Anterior cingulate cortex (tissue), 58 donors: ENCODE measurements at regions not wholly inside any gene's neighbourhood (a gene's known extent, or its start where the extent isn't known, plus 50 kb on each side); places are given as distances from the start of the nearest gene placed in this dataset.

Experiments used
- DNase-seq, 58 donors: peaks; one replicate each; lab custom pipeline; 2025; lab: John Stamatoyannopoulos, UW

- no peak for DNase-seq
These were observed 251.4 kb upstream of the MANEA start for GRCh38 chr6:95325916-95326315.

- no peak for DNase-seq
These were observed 249.1 kb upstream of the MANEA start for GRCh38 chr6:95328231-95328630.

- no peak for DNase-seq
These were observed 225.1 kb upstream of the MANEA start for GRCh38 chr6:95352064-95352795.

GRCh38 chr6:95354551-95354950 is 222.8 kb upstream of the MANEA start:
- DNase-seq = no peak

GRCh38 chr6:95357380-95358020 is 219.8 kb upstream of the MANEA start:
- no peak for DNase-seq

GRCh38 chr6:95364016-95364604 is 213.2 kb upstream of the MANEA start:
- no peak for DNase-seq

GRCh38 chr6:95365454-95365853 is 211.9 kb upstream of the MANEA start:
- no peak for DNase-seq

GRCh38 chr6:95366414-95366813 is 210.9 kb upstream of the MANEA start:
- DNase-seq = no peak

- DNase-seq = no peak
These were observed 193.5 kb upstream of the MANEA start for GRCh38 chr6:95383878-95384277.

- no peak for DNase-seq
These were observed 192.3 kb upstream of the MANEA start for GRCh38 chr6:95384988-95385387.

- DNase-seq = no peak
These were observed 189.5 kb upstream of the MANEA start for GRCh38 chr6:95387845-95388244.

GRCh38 chr6:95404777-95405176 is 172.6 kb upstream of the MANEA start:
- DNase-seq = no peak

- DNase-seq = no peak
These were observed 169.2 kb upstream of the MANEA start for GRCh38 chr6:95408111-95408510.

GRCh38 chr6:95410168-95410567 is 167.2 kb upstream of the MANEA start:
- no peak for DNase-seq

GRCh38 chr6:95413789-95414188 is 163.5 kb upstream of the MANEA start:
- DNase-seq = no peak

- no peak for DNase-seq
These were observed 159.5 kb upstream of the MANEA start for GRCh38 chr6:95417856-95418255.

- no peak for DNase-seq
These were observed 156.5 kb upstream of the MANEA start for GRCh38 chr6:95420792-95421191.

- no peak for DNase-seq
These were observed 154.0 kb upstream of the MANEA start for GRCh38 chr6:95423331-95423730.

- DNase-seq = peak in 11 of 58 donors; percentile 0 to 50 (median 2)
These were observed 145.6 kb upstream of the MANEA start for GRCh38 chr6:95431637-95432228.

- DNase-seq = no peak
These were observed 137.6 kb upstream of the MANEA start for GRCh38 chr6:95439741-95440140.

- DNase-seq = no peak
These were observed 129.1 kb upstream of the MANEA start for GRCh38 chr6:95448208-95448607.

- no peak for DNase-seq
These were observed 107.8 kb upstream of the MANEA start for GRCh38 chr6:95469511-95469910.
